ENCODE measurements at regions not wholly inside any gene's neighbourhood (a gene's known extent, or its start where the extent isn't known, plus 50 kb on each side); places are given as distances from the start of the nearest gene placed in this dataset.

GRCh38 chr5:155079698-155080097 is 66.1 kb downstream of the KIF4B start:
- H3K27me3 ChIP-seq (ENCODE audit: insufficient read depth, low read length), result no peaks in the 10 kb centered on the region
- DNase-seq (ENCODE audit: low read depth, low spot score) (no peak), ATAC-seq (no peak)
- no peaks in the 10 kb centered on the region for H3K79me2 ChIP-seq (ENCODE audit: insufficient read depth, low read length)
- no peak overlapping the region for H3K4me2 ChIP-seq (ENCODE audit: low read length)
- no peak overlapping the region for H3K27ac ChIP-seq (ENCODE audit: low read depth, low read length)
- H3K9ac ChIP-seq (ENCODE audit: low read length), result no peak overlapping the region
- ChIA-PET POLR2A (no interaction called here), CTCF (no interaction called here), RAD21 (ENCODE audit: low non-redundant PET in 1 of 2, low total read pairs in 2 of 2, uncharacterized antibody in 2 of 2, unreplicated experiment in 2 of 2) (no interaction called here)
- no peaks in the 10 kb centered on the region for H3K9me2 ChIP-seq (ENCODE audit: insufficient read depth)
- no peaks in the 10 kb centered on the region for H3K9me3 ChIP-seq (ENCODE audit: control insufficient read depth in 1 of 2, insufficient read depth in 1 of 2, low read depth in 1 of 2, low read length in 2 of 2)
- no peaks in the 10 kb centered on the region for H4K20me1 ChIP-seq (ENCODE audit: insufficient read depth)
- H3K36me3 ChIP-seq (ENCODE audit: control insufficient read depth in 1 of 2, insufficient read depth in 2 of 2, low read length in 2 of 2), result no peaks in the 10 kb centered on the region
- no TSS peak for BruUV-seq (replicated peaks)
- TF ChIP-seq ZFX (IDR thresholded peaks at IDR 0.05) (no peak), EGR1 (IDR thresholded peaks at IDR 0.05; ENCODE audit: low read depth) (no peak), MAX (IDR thresholded peaks at IDR 0.05) (no peak), TCF7L2 (IDR thresholded peaks at IDR 0.05; ENCODE audit: borderline replicate concordance, extremely low read depth, insufficient read depth, insufficient read length) (no peak), SP1 (IDR thresholded peaks at IDR 0.05; ENCODE audit: low read depth) (no peak), POLR2A (IDR thresholded peaks at IDR 0.05; ENCODE audit: borderline replicate concordance, extremely low read depth, insufficient read depth, insufficient read length) (no peak), SRF (IDR thresholded peaks at IDR 0.05; ENCODE audit: low read depth) (no peak), EZH2 (IDR thresholded peaks at IDR 0.05) (no peak), ZNF274 (IDR thresholded peaks at IDR 0.05; ENCODE audit: low read depth, low read length) (no peak), SIN3A (IDR thresholded peaks at IDR 0.05; ENCODE audit: low read depth) (no peak), FOSL1 (IDR thresholded peaks at IDR 0.05; ENCODE audit: low read depth) (no peak), EZH2phosphoT487 (IDR thresholded peaks at IDR 0.05; ENCODE audit: borderline replicate concordance) (no peak), POLR2AphosphoS5 (IDR thresholded peaks at IDR 0.05; ENCODE audit: low read depth, low read length) (no peak), CEBPB (IDR thresholded peaks at IDR 0.05; ENCODE audit: low read depth) (no peak), ATF3 (IDR thresholded peaks at IDR 0.05) (no peak), ELF1 (IDR thresholded peaks at IDR 0.05; ENCODE audit: borderline replicate concordance, low read depth) (no peak), REST (IDR thresholded peaks at IDR 0.05; ENCODE audit: low read depth) (no peak), RAD21 (IDR thresholded peaks at IDR 0.05; ENCODE audit: low read depth) (no peak)
- intact Hi-C loops (cut with micrococcal nuclease), result no loop called here
- peaks cover 3 to 17% of the 10 kb centered on the region in 2 experiments; a peak in 3 of 4 replicates for H3K4me1 ChIP-seq (ENCODE audit: control insufficient read depth in 1 of 2, insufficient read depth in 2 of 2, low read length in 2 of 2)
- no peak overlapping the region for H2AFZ ChIP-seq (ENCODE audit: low read depth, low read length, poor library complexity, severe bottlenecking)
- no peak overlapping the region for H3K4me3 ChIP-seq (replicated peaks in 1 of 2; ENCODE audit: low read depth in 1 of 2, low read length in 2 of 2)
